Right lobe of liver (tissue), 6 donors: ENCODE measurements at regions not wholly inside any gene's neighbourhood (a gene's known extent, or its start where the extent isn't known, plus 50 kb on each side); places are given as distances from the start of the nearest gene placed in this dataset.

ENCODE experiments used
- ATAC-seq, 4 donors: fragments of 200-7000 bp; cut with Tn5 transposase; one replicate each; pipeline ENCODE4 v1.9.1; 2020; ENCODE audit warnings: mild to moderate bottlenecking in 4 of 4, moderate library complexity in 4 of 4
- DNase-seq, 3 donors: peaks; one replicate each; pipeline ENCODE4 v3.0.0-alpha.2; 2020
- H3K27ac ChIP-seq, 3 donors: fragments of 200-600 bp; one replicate each; pipeline ENCODE4 v1.8.0; 2022
- H3K27me3 ChIP-seq, 2 donors: fragments of 200-600 bp; one replicate each; pipeline ENCODE4 v1.8.0; 2022
- H3K36me3 ChIP-seq, 4 donors: fragments of 200-600 bp; sonication (generic) in 1 of 4; one replicate each; pipeline versions ENCODE4 v1.5.1 to v1.8.0; 2017 to 2022; ENCODE audit warnings: control low read depth in 1 of 4
- H3K4me1 ChIP-seq, 4 donors: fragments of 200-600 bp; sonication (generic) in 1 of 4; one replicate each; pipeline versions ENCODE4 v1.5.1 to v1.8.0; 2017 to 2022; ENCODE audit warnings: control low read depth in 1 of 4
- H3K4me3 ChIP-seq, 3 donors: fragments of 200-600 bp; one replicate each; pipeline ENCODE4 v1.8.0; 2022
- H3K9me3 ChIP-seq, 4 donors: fragments of 200-600 bp; sonication (generic) in 1 of 4; one replicate each; pipeline versions ENCODE4 v1.5.1 to v1.8.0; 2017 to 2022; ENCODE audit warnings: control low read depth in 1 of 4
- POLR2A ChIP-seq: fragments of 450-650 bp; IDR thresholded peaks from one replicate; pipeline ENCODE4 v1.6.1; 2017; ENCODE audit warnings: antibody characterized with exemption, mild to moderate bottlenecking
- whole genome bisulfite sequencing: methylation state at CpG from one replicate; pipeline ENCODE4 v1.1.6; 2018; ENCODE audit warnings: low coverage, low lambda C conversion rate; ENCODE audit not compliant: insufficient coverage; ENCODE audit errors: missing lambda C conversion rate; 5-methylcytosine and 5-hydroxymethylcytosine counted together
- intact Hi-C, 2 donors: fragments of 100-400 bp; cut with DNase I; formaldehyde crosslinking; loops; one replicate each; pipeline versions ENCODE4 v1.11.2 to v1.14.1; 2022
- TF ChIP-seq, protein P1 (sequence below), 4 donors: fragments of 200-600 bp in 3 of 4; fragments of 450-650 bp in 1 of 4; IDR thresholded peaks; one replicate each; pipeline versions ENCODE4 v1.5.1 to v1.8.0; 2016 to 2022; ENCODE audit warnings: antibody characterized with exemption in 4 of 4, mild to moderate bottlenecking in 2 of 4
- donor health status: DM: no; HTN: yes; CAD: no.
- donor health status: DM: no; HTN: no; CAD: no.
- donor health status: DM: no; HTN: no; CAD: no.
- donor health status: DM: no; HTN: yes; CAD: no.
- donor health status: DM: no; HTN: yes; CAD: no.

DNA sequence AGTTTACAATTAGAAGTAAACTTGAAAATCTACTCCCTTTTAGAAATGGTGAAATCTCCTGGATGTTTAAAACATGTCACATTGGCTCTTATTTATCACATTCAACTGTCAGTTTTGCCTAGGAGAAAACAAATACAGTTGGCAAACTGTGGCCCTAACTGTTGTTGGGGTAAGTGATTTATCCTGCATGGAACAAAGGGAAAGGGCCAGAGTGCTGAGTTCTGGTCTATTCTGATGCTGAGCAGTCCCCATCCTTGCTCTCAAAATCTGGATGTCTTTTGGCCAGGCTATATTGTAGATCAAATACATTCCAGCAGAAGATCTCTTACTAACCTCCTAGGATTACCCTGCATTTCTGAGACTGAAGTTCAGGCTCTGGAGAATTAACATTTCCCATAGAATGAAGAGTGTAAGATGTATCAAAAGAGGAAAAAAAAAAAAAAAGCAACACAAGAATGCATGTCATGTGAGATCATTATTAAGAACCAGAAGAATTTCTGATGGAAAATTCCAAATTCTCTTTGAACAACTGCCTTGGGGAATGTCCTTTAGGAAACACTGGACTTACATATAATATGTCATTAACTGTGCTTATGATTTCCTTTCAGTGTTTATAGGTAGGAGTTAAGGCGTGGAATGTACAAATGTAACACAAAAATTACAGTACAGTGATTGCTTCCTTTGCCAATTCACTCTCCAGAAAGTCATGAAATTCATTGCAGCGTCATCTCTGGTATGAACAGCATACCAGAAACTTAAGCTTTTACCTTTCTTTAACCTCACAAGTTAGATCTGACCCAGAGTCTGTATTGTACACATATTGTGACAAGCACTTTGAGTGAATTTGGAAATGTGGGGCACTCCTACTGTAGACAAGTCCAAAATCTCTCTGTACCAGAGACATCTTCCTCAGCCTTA is 1012.5 kb upstream of the LCORL start:
- no peaks in the 10 kb centered on the region for H3K36me3 ChIP-seq
- H3K4me1 ChIP-seq = no peaks in the 10 kb centered on the region
- no peak overlapping the region for H3K27ac ChIP-seq
- H3K4me3 ChIP-seq = no peak overlapping the region
- DNase-seq (no peak), ATAC-seq (no peak)
- no peaks in the 10 kb centered on the region for H3K27me3 ChIP-seq
- intact Hi-C loops = no loop called here
- TF ChIP-seq, protein P1, sequence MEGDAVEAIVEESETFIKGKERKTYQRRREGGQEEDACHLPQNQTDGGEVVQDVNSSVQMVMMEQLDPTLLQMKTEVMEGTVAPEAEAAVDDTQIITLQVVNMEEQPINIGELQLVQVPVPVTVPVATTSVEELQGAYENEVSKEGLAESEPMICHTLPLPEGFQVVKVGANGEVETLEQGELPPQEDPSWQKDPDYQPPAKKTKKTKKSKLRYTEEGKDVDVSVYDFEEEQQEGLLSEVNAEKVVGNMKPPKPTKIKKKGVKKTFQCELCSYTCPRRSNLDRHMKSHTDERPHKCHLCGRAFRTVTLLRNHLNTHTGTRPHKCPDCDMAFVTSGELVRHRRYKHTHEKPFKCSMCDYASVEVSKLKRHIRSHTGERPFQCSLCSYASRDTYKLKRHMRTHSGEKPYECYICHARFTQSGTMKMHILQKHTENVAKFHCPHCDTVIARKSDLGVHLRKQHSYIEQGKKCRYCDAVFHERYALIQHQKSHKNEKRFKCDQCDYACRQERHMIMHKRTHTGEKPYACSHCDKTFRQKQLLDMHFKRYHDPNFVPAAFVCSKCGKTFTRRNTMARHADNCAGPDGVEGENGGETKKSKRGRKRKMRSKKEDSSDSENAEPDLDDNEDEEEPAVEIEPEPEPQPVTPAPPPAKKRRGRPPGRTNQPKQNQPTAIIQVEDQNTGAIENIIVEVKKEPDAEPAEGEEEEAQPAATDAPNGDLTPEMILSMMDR (IDR thresholded peaks at IDR 0.05) = no peak
- TF ChIP-seq POLR2A = no peak
- WGBS = 31% methylated on average over 2 of the region's 2 CpGs
- no peaks in the 10 kb centered on the region for H3K9me3 ChIP-seq

DNA sequence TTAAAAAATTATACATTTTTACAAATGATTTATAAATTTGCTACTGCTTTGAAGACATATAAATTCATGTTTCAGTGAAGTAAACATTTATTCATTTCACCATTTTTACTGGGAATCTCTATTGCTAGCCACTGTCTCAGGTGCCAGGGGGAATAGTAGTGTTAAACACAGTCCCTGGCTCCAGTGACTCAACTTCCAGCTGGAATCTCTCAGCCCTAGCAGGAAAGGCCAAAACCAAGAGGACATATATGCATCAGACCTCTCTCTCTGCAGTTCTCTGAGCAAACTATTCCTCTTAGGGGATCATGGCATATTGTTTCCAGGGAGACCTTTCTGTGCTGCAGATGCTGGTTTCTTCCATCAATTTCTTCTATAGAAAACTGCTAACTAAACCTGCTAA is 1009.0 kb upstream of the LCORL start:
- no peaks in the 10 kb centered on the region for H3K36me3 ChIP-seq
- H3K9me3 ChIP-seq = no peaks in the 10 kb centered on the region
- DNase-seq (no peak), ATAC-seq (no peak)
- H3K4me3 ChIP-seq = no peak overlapping the region
- H3K27me3 ChIP-seq = no peaks in the 10 kb centered on the region
- TF ChIP-seq, protein P1 (IDR thresholded peaks at IDR 0.05) = no peak
- TF ChIP-seq POLR2A = no peak
- H3K27ac ChIP-seq = no peak overlapping the region
- no peaks in the 10 kb centered on the region for H3K4me1 ChIP-seq
- intact Hi-C loops = no loop called here

DNA sequence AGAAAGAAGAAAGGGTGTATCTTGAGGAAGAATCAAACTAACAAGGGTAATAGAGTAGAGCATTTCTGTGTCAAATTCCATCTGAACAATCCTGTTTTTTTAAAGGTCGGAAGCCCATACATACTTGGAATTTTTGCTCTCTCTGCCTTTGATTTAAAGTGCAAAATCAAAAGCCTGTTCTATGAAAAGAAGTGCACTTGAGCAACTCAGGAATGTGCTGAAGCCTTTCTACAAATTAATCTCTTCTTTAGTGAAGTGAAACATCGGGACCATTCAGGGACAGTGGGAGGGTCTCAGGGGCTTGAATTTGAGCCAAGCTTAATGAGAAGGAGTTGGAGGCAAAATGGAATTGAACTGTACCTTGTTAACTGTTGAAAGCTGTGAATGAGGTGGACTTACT is 1008.5 kb upstream of the LCORL start:
- Histone ChIP-seq H3K27me3 (no peaks in the 10 kb centered on the region), H3K9me3 (no peaks in the 10 kb centered on the region)

GRCh38 chr4:19026281-19026680 is 1004.7 kb upstream of the LCORL start:
- Histone ChIP-seq H3K27me3 (no peaks in the 10 kb centered on the region), H3K9me3 (no peaks in the 10 kb centered on the region), H3K36me3 (no peaks in the 10 kb centered on the region), H3K4me3 (no peak overlapping the region), H3K27ac (no peak overlapping the region), H3K4me1 (no peaks in the 10 kb centered on the region)
- TF ChIP-seq, protein P1 (IDR thresholded peaks at IDR 0.05) = no peak
- TF ChIP-seq POLR2A = no peak
- ATAC-seq (no peak), DNase-seq (no peak)
- WGBS = 45% methylated on average over 1 of the region's 1 CpG
- intact Hi-C loops = no loop called here

More for the DNA sequence above, 1008.5 kb upstream of the LCORL start:
- intact Hi-C loops = no loop called here
- DNase-seq (no peak), ATAC-seq (no peak)
- TF ChIP-seq, protein P1 (IDR thresholded peaks at IDR 0.05) = no peak
- no peak for TF ChIP-seq POLR2A
- H3K4me1 ChIP-seq = no peaks in the 10 kb centered on the region
- WGBS = 27% methylated on average over 2 of the region's 2 CpGs
- no peak overlapping the region for H3K4me3 ChIP-seq
- H3K36me3 ChIP-seq = no peaks in the 10 kb centered on the region
- H3K27ac ChIP-seq = no peak overlapping the region
